ENCODE measurements at regions not wholly inside any gene's neighbourhood (a gene's known extent, or its start where the extent isn't known, plus 50 kb on each side); places are given as distances from the start of the nearest gene placed in this dataset.
"Not testable (repeated sequence)": the region's sequence is repeated elsewhere in the genome, so short reads cannot be mapped to it uniquely, and the experiment has no call there.

GRCh38 chr14:40374221-40374620, 942.0 kb upstream of the FBXO33 start:
- DNase-seq (ENCODE audit: low read depth in 2 of 2): no peak

DNA sequence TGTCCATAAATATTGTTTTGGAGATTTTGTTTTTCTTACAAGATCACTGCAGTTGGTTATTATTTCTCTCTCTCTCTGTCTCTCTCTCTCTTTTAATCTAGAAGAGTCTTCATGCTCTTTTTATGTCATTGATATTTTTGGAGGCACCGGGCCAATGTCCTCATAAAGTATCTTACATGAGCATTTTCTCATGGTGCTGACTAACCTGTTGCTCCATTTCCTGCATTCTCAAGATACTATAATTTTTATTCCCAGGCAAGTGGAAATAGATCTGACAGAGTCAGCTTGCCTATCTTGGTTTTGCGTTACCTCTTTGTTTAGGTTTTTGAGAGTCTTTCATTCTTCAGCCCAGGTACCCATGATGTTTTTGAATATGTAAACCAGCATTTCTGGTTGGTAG, 938.8 kb upstream of the FBXO33 start:
- no peak for DNase-seq (ENCODE audit: low read depth in 2 of 2)

GRCh38 chr14:40368314-40368713, 936.1 kb upstream of the FBXO33 start:
- DNase-seq (ENCODE audit: low read depth in 2 of 2): no peak

DNA sequence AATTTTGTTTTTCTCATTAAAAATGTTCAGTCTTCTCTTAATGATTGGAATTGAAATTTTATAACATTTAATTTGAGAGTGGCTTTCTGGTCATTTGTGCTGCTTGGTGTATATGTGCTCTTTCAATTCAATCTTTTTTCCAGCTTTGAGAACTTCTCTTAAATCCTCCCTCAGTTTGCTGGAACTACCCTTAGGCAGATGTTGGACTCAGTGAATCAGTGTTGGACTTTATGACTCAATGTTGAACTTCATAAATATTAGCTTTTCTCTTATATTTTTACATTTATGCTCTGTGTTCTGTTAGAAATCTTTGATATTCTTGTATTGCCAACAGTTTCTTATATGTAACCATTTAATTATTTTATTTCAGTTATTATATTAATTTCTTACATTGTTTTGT, 935.5 kb upstream of the FBXO33 start:
- no peak for DNase-seq (ENCODE audit: low read depth in 2 of 2)

- DNase-seq (ENCODE audit: low read depth in 2 of 2): no peak
Observed at GRCh38 chr14:40365305-40365704, 933.1 kb upstream of the FBXO33 start.

DNA sequence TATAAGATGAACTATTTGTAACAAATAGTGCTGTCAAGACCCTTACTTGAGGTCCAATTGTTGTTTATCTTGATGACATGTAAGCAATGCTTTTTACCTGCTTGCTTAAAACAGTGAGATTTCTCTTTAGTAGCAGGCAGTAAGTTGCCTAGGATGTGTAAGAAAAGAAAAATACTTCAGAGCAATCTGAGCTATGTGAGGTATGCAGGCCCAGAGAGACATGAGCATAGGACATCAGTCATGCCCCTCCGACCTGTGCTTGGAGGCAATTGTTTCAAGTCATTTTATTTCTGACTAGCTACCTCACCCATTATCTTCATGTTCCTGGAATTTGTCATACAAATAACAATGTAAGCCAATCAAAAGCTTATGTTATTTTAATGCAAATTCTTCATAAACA, 930.6 kb upstream of the FBXO33 start:
- no peak for DNase-seq (ENCODE audit: low read depth in 2 of 2)

- DNase-seq (ENCODE audit: low read depth in 2 of 2): no peak
Observed at GRCh38 chr14:40354754-40355153, 922.5 kb upstream of the FBXO33 start.

DNA sequence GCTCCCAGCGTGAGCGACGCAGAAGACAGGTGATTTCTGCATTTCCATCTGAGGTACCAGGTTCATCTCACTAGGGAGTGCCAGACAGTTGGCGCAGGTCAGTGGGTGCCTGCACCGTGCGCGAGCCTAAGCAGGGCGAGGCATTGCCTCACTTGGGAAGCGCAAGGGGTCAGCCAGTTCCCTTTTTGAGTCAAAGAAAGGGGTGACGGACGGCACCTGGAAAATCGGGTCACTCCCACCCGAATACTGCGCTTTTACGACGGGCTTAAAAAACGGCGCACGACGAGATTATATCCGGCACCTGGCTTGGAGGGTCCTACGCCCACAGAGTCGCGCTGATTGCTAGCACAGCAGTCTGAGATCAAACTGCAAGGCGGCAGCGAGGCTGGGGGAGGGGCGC, 915.9 kb upstream of the FBXO33 start:
- not testable (repeated sequence) for DNase-seq (ENCODE audit: low read depth in 2 of 2)

GRCh38 chr14:40347675-40348074, 915.4 kb upstream of the FBXO33 start:
- DNase-seq (ENCODE audit: low read depth in 2 of 2): no peak

- DNase-seq (ENCODE audit: low read depth in 2 of 2): no peak
Observed at GRCh38 chr14:40346275-40346674, 914.0 kb upstream of the FBXO33 start.

GRCh38 chr14:40345334-40345733, 913.1 kb upstream of the FBXO33 start:
- no peak for DNase-seq (ENCODE audit: low read depth in 2 of 2)

DNA sequence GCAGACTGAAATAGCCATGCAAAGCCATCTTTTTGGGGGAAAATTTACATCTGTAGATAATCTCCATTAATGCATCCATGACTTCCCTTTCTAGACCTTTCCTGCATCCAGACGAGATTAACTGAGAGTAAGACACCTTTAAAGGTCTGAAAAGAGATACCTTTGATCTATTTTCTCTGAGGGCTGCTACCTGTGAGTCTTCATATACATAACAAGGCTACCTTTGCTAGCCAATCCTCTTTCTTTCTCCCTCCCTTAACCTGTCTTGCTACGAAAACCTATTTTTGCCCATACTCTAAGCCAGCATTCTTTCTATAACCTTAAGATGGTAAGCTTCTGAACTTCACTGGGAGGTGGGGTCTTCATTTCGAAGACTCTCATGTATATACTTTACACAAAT, 908.5 kb upstream of the FBXO33 start:
- DNase-seq (ENCODE audit: low read depth in 2 of 2): no peak

DNA sequence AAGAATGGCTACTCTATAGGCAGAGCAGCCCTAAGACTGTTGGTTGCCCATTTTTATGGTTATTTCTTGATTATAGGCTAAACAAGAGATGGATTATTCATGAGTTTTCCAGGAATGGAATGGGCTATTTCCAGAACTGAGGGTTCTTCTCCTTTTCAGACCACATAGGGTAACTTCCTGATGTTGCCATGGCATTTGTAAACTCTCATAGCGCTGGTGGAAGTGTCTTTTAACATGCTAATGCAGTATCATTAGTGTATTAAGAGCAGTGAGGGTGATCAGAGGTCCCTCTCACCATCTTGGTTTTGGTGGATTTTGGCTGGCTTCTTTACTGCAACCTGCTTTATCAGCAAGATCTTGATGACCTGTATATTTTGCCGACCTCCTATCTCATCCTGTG, 904.6 kb upstream of the FBXO33 start:
- no peak for DNase-seq (ENCODE audit: low read depth in 2 of 2)

- not testable (repeated sequence) for DNase-seq (ENCODE audit: low read depth in 2 of 2)
Observed at GRCh38 chr14:40326519-40326918, 894.3 kb upstream of the FBXO33 start.

DNA sequence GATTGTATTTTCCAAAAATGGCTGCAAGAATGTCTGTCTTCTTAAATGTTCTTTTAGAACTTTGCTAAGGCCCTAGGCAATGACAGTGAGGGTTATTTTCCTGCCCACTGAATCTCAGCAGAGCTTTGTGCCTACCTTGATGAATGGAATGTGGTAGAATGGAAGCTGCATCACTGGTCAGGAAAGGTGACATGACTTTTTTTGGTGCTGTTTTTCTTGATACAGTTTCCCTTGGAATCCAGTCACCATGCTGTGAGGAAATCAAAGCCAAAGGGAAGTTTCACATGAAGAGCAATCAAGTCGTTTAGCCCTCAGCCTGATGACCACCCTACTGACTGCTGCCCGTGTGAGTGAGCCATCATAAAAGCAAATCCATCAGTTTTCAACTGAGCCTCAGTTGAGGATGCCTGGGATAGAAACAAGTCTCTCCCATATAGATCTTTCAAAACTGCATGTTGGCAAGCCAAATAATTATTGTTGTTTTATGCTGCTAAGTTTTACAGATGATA, 886.0 kb upstream of the FBXO33 start:
- no peak for DNase-seq (ENCODE audit: low read depth in 2 of 2)

DNA sequence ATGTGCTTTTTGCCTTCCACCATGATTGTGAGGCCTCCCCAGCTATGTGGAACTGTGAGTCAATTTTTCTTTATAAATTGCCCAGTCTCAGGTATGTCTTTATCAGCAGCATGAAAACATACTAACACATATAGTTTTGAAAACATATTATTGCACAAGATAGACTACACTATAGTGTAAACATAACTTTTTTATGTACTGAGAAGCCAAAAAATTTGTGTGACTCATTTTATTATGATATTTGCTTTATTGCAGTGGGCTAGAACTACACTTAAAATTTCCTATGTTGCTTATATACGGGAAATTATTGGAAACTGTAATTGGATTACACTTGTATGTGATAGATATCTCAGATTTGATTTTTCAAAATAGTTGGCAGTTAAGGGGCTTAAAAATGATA, 885.5 kb upstream of the FBXO33 start:
- no peak for DNase-seq (ENCODE audit: low read depth in 2 of 2)

DNA sequence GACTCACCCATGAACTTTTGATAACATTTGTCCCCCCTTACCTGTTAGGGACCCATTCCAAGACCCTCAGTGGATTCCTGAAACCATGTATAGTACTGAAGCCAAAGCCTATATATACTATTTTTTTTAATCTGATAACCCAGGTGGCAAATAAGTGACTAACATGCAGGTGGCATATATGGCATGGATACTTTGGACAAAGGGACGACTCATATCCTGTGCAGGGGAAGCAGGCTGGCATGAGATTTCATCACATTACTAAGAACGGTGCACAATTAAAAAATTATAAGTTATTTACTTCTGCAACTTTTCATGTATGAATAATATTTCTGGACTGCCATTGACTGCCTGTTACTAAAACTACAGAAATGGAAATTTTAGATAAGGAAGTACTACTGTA, 880.1 kb upstream of the FBXO33 start:
- DNase-seq (ENCODE audit: low read depth in 2 of 2): no peak

- no peak for DNase-seq (ENCODE audit: low read depth in 2 of 2)
Observed at GRCh38 chr14:40309124-40309523, 876.9 kb upstream of the FBXO33 start.

- no peak for DNase-seq (ENCODE audit: low read depth in 2 of 2)
Observed at GRCh38 chr14:40308240-40308639, 876.0 kb upstream of the FBXO33 start.

DNA sequence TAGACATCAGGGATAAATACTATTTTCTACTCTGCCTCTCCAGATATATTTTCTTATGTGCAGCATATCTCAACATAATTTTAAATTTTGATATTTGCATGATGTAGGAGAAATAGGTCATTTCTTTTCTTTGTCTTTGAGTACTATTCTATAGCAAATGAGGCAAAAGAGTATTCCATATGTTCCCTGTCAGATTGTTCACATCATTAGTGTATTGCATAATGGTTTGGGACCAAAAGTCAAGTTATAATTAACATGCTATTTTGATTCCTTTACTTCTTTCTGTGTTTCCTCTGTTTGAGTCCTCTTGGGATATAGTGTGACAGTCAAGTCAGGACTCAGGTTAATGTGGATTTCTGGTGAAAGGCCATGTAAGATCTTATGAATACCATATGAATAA, 864.6 kb upstream of the FBXO33 start:
- no peak for DNase-seq (ENCODE audit: low read depth in 2 of 2)

GRCh38 chr14:40292664-40293063, 860.4 kb upstream of the FBXO33 start:
- no peak for DNase-seq (ENCODE audit: low read depth in 2 of 2)

GRCh38 chr14:40282196-40282595, 850.0 kb upstream of the FBXO33 start:
- no peak for DNase-seq (ENCODE audit: low read depth in 2 of 2)

GRCh38 chr14:40280652-40281051, 848.4 kb upstream of the FBXO33 start:
- DNase-seq (ENCODE audit: low read depth in 2 of 2): no peak

GRCh38 chr14:40273417-40273816, 841.2 kb upstream of the FBXO33 start:
- no peak for DNase-seq (ENCODE audit: low read depth in 2 of 2)

- no peak for DNase-seq (ENCODE audit: low read depth in 2 of 2)
Observed at GRCh38 chr14:40271480-40271879, 839.2 kb upstream of the FBXO33 start.
